IPS-18c (cell line): ENCODE measurements at regions not wholly inside any gene's neighbourhood (a gene's known extent, or its start where the extent isn't known, plus 50 kb on each side); places are given as distances from the start of the nearest gene placed in this dataset.
"Not testable (repeated sequence)": the region's sequence is repeated elsewhere in the genome, so short reads cannot be mapped to it uniquely, and the experiment has no call there.

ENCODE experiments used
- H3K4me3 ChIP-seq: 2 replicates; pipeline ENCODE4 v1.7.0; 2013; ENCODE audit warnings: low read depth, mild to moderate bottlenecking, low read length, moderate library complexity; ENCODE audit not compliant: insufficient read depth
- H3K9me3 ChIP-seq: one replicate; pipeline ENCODE4 v1.6.1; 2013; ENCODE audit warnings: mild to moderate bottlenecking, low read length, moderate library complexity; ENCODE audit not compliant: control insufficient read depth, insufficient read depth

DNA sequence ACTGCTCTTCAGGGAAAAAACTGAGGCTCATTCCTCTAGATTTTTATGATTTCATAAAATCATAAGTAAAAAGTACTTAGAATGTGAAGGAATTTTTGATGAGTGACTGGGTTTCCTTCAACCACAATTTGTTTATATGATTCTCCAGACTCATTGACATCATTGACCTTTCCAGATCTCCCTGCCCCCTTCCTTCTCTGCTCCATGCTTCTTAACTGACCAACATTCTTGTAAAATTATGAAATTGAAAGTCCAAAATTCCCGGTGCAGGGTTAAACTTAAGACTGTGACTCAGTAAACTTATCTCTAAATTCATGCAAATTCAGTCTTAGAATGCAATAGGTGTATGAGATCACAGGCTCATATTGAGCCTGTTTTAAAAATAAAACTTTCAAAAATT lies 648.9 kb downstream of the TDRD15 start:
- Histone ChIP-seq H3K9me3 (peaks cover 2% of the 10 kb centered on the region), H3K4me3 (no peak overlapping the region)

DNA sequence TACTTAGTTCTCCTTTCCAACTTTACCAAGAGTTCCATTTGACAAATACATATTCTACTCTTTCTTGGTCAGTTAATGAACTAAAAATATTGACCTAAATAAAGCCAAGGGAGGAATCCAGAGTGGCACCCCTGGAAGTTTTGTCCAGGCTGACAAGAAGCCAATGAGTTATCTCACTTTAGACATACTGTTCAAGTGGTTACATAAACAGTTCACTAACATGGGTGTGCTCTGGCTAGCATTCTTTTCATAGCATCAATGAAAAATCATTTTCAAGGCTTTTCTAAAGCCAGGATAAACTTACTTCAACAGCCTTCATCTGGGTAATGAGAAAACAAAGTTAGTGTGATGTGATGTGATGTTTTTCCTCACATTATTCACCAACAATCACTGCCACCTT lies 649.4 kb downstream of the TDRD15 start:
- Histone ChIP-seq H3K9me3 (peaks cover 2% of the 10 kb centered on the region), H3K4me3 (no peak overlapping the region)

DNA sequence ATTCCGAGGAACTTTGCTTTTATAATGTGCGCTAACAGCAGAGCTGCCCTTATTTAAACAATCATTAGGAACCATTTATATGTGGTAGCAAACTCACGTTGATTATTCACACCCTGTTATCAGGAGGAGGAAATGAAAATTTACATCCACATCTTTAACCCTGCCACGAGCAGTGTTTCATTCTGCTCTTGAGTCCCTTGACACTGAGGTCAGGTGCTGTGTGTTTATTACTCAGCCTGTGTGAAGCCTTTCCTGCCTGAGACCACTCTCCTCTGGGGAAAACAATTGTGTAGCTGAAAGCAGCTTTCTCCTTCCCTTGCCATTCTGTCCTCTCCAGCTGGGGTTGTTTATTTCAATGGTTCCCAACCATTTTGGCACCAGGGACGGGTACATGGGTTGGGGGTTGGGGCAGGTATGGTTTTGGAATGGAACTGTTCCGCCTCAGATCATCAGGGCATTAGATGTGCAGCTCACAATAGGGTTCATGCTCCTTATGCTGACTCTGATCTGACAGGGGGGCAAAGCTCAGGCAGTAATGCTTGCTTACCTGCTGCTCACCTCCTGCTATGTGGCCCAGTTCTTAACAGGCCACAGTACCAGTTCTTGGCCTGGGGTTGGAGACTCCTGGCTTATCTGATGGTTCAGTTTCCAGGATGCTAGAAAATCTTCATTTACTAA lies 651.1 kb downstream of the TDRD15 start:
- peaks cover 2% of the 10 kb centered on the region for H3K9me3 ChIP-seq
- H3K4me3 ChIP-seq: no peak overlapping the region

DNA sequence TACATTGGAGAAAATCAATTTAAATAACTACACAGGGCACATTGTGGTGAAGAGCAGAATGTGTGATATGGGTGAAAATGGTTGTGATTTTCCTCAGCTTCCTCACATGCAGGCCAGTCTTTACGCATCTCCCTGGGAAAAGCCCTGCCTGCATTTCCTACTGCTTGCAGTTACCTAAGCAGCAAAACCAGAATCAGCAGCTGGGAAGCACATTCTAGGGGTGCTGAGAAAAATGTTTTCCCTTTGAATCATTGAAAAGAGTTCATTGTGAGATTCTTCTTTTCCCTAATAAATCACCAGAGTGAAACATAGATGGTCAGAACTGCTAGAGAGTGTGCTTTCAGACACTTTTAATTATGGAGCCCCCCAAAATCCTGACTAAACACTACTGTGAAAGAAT lies 656.0 kb downstream of the TDRD15 start:
- no peaks in the 10 kb centered on the region for H3K9me3 ChIP-seq

DNA sequence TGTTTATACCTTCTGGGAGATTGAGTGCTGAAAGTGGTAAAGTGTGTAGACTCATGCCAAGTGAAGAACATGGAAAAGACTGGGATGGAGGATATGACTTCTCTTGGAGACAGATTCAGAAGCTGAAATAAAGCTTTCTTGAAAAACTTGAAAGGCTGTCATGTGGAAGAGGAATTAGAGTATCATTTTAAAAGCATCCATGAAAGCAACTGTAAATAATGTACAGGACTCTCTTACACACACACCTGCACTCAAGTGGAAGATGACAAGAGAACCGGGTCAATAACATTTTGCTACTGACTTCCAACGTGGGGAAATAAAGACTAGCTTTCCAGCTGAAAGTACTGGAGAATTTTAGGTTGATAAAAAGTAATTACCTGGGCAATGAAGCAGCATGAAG lies 658.2 kb downstream of the TDRD15 start:
- H3K4me3 ChIP-seq: no peak overlapping the region
- no peaks in the 10 kb centered on the region for H3K9me3 ChIP-seq

More for the DNA sequence above, 656.0 kb downstream of the TDRD15 start:
- no peak overlapping the region for H3K4me3 ChIP-seq

DNA sequence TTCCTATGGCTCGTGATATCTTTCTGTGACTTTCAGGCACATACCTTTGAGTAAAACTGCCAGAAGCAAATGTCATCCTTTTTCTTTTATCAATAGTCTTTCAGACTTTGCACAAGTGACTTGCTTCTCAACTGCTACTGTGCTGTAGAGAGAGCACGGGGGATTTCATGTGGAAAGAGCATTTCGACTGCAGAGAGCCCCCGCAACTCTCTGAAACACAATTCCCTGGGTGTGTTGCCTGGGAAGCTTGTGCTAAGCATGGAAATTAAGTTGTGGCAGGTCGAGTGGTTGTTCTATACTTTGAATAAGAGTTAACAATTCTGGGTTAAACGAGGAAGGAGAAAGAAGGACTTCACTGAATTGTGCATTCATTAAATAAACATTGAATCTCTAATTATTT lies 659.1 kb downstream of the TDRD15 start:
- H3K4me3 ChIP-seq: no peak overlapping the region
- H3K9me3 ChIP-seq: no peaks in the 10 kb centered on the region

DNA sequence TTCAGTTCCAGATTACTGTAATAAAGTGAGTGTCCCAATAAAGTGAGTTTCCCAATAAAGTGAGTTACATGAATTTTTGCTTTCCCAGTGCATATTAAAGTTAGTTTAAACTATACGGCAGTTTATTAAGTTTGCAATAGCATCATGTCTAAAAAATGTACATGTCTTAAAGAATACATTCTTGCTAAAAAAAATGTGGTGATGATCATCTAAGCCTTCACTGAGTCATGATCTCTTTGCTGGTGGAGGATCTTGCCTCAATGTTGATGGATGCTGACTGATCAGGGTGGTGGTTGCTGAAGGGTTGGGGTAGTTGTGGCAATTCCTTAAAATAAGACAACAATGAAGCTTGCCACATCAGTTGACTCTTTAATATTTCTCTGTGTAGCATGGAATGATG lies 664.2 kb downstream of the TDRD15 start:
- Histone ChIP-seq H3K9me3 (no peaks in the 10 kb centered on the region), H3K4me3 (no peak overlapping the region)

DNA sequence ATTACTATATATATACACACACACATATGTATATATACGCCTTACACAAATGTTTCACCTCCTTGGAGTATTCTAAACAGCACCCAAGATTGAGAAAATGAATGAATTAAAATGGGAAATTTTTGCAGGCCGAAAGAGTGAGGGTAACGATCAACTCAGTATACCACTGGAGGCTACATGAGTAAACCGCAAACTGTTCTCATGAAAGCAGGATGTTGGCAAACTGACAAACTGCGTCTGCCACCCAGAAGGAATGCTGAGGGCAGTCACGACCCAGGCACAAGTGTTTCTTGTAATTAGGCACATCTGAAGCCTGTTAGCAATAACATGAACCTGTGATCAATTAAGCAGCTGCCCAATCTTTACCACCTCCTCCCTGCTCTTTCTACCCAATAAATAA lies 666.5 kb downstream of the TDRD15 start:
- not testable (repeated sequence) for H3K9me3 ChIP-seq, H3K4me3 ChIP-seq

DNA sequence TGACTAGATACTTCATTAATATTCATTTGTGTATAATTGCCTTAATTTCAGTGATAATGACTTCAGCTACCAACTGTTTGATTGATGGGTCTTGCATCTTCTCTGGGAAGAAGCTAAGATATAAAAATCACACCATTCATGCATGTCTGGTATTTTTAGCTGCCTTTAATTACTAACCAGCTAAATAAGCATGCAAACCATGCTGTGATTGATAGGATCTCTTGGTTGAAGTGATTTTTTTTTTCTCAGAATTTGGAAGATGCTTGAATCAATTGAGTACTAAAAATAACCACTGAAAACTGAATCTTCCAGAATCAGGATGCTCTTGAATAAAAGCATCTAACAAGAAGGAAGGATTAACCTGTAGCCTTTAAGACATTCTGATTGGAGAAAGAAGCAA lies 668.8 kb downstream of the TDRD15 start:
- no peaks in the 10 kb centered on the region for H3K9me3 ChIP-seq
- H3K4me3 ChIP-seq: no peak overlapping the region

DNA sequence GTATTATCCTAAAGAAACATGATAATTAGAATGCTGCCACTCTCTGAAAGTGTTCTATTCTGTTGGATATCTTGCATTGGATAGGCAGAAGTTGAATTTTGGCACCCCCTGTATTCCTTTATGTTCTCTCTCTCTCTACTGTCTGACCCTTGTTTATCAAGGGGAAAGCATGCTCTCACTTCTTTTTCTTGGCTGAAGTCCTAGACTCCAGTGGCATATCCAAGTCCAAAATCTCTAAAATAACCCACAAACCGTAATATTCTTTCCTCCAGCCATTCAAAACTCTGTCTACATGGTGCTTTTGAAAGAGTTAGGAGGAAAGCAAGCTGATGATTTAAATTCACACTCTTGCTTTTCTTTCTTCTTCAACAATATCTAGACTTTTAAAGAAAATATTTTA lies 669.7 kb downstream of the TDRD15 start:
- Histone ChIP-seq H3K9me3 (no peaks in the 10 kb centered on the region), H3K4me3 (no peak overlapping the region)

DNA sequence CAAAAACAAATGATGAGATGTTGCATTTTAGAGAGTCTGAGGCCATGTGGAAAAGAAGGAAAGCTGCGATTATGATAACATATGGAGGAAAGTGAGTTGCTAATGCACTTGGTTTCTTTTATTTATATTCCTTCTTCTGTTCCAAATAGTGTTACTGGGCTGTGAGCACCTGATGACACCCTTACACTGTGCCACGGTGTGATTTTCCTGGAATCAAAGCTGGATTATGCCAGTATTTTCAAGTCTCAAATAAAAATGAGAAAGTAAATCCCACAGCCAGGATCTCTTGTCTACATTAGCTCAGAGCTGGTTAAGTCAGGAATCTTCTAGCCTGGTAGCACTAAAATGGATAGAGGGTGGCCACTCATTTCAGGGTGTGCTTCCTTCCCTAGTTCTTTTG lies 670.8 kb downstream of the TDRD15 start:
- Histone ChIP-seq H3K9me3 (no peaks in the 10 kb centered on the region), H3K4me3 (no peak overlapping the region)

DNA sequence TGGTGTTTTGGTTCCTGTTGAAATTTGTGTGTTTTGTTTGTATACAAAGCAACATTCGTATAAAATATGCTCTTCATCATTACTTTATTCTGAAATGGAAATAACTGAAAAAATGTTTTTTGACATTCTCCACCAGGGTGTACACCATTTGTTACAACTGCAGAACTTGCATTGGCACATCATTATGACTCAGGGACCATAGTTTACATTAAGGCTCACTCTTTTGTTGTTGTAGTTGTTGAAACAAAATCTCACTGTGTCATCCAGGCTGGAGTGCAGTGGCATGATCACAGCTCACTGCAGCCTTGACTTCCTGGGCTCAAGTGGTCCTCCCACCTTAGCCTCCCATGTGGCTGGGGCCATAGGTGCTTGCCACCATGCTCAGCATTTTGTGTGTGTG lies 676.6 kb downstream of the TDRD15 start:
- no peak overlapping the region for H3K4me3 ChIP-seq

DNA sequence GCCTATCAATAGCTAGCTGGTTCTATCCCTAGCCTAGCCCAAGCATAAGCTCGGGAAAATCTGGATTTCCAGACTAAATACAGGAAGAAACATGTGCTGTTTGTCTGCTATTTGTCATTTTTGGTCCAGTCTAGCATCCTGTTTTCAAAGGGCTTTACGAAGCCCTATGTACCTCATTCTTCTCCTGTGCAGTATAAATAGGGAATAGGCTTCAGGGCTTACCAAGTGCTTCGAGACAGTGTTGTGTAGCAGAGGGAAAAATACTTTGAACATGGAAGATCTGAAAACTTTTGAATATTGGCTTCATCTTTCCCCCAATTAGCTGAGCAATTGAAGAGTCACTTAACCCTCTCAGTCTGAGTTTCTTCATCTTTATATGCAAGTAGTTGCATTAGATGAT lies 679.8 kb downstream of the TDRD15 start:
- Histone ChIP-seq H3K9me3 (no peaks in the 10 kb centered on the region), H3K4me3 (no peak overlapping the region)

More for the DNA sequence above, 676.6 kb downstream of the TDRD15 start:
- H3K9me3 ChIP-seq: no peaks in the 10 kb centered on the region

DNA sequence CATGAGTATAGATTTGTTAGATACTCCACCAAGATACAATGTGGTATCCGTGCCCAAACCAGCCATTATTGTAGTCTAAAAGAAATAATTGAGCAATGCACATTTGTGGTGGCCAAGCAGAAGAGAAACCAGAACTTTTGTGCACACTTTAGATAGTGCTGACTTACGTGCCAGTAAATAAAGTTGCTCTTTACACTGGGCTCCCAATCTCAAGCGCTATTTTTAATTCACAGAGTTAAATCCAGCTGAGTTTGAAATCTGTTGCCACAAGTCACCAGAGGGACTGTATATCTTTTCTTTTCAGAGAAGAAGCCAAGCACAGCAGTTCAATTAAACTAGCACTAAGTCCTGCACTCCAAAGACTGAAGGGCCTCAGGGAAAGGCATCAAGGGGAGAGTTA lies 680.4 kb downstream of the TDRD15 start:
- H3K4me3 ChIP-seq: no peak overlapping the region
- no peaks in the 10 kb centered on the region for H3K9me3 ChIP-seq

DNA sequence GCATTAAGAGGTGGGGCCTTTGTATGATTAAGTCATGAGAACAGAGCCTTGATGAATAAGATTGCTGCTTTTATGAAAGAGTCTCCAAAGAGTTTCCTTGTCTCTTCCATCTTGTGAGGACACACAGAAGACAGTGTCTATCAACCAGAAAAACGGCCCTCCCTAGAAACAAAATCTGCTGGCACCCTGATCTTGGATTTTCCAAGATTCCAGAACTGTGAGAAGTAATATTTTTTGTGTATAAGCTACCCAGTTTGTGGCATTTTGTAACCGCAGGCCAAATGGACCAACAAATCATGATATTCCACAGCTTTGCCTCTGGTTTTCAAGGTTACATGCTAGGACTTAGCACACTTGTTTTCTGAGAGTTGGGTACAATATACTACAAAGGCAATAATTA lies 687.8 kb downstream of the TDRD15 start:
- Histone ChIP-seq H3K4me3 (no peak overlapping the region), H3K9me3 (no peaks in the 10 kb centered on the region)

DNA sequence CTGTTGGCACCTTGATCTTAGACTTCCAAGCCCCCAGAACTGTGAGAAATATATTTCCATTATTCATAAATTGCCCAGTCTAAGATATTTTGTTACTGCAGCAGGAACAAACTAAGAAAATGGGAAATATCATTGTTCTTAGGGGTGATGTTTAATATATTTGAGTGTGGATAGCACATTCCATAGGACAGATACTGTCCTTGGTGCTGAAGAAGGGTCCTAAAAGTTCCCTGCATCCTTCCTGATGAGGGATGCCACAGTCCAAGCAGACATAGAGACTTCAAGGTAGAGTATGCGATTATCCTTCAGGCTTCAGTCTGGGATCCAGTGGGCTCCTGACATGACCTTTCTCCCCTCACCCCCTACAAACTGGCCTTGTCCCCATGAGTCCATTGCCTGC lies 689.0 kb downstream of the TDRD15 start:
- Histone ChIP-seq H3K9me3 (no peaks in the 10 kb centered on the region), H3K4me3 (no peak overlapping the region)

DNA sequence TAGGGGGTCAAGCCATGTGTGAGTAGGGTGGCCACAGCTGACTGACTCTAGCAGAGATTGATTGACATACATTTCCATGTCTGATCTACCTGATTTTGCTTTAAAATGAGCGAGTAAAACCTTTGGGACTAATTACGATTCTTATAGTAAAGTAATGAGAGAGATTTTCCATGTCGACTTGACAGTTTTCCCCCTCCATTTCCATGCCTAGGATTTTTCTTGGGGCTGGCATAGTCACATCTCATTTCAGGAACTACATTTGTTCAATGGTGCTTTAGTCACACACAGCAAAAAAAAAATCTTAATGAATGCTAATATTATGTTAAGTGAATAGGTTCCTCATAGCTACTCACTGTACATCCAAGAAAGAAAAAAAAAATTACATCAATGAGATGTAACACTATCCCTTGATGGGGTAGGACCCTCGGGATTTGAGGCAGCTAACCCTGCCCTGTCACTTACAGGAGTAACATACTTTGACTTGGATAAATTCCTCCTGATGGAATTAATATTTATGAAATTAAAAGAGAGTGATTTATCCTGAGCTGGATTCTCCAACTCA lies 690.9 kb downstream of the TDRD15 start:
- Histone ChIP-seq H3K4me3 (no peak overlapping the region), H3K9me3 (no peaks in the 10 kb centered on the region)

DNA sequence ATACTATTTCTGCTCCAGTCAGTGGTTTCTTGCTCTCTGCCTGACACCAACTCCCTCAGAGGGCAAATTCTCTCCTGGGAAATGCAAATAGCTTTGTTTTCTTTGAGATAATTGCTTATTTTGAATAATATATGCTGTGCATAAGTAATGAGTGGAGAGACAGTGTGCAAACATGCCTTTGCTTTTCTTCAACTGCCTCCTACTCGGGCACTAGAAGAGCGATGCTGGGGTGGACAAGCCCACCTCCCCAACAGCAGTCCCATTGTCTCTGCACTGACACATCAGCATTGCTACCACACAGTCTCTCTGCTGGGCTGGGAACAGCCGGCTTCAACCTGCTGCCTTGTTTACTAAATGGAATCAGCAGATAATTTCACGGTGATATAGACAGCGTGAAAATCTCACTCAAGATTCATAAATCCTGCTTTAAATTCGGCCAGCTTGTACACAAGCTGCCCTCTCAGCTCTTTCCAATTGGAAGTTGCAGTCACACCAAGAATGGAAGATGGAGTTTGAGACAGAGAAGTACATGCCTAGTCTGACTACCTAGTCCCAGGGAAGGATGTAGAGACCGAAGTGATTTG lies 694.5 kb downstream of the TDRD15 start:
- Histone ChIP-seq H3K9me3 (no peaks in the 10 kb centered on the region), H3K4me3 (no peak overlapping the region)

DNA sequence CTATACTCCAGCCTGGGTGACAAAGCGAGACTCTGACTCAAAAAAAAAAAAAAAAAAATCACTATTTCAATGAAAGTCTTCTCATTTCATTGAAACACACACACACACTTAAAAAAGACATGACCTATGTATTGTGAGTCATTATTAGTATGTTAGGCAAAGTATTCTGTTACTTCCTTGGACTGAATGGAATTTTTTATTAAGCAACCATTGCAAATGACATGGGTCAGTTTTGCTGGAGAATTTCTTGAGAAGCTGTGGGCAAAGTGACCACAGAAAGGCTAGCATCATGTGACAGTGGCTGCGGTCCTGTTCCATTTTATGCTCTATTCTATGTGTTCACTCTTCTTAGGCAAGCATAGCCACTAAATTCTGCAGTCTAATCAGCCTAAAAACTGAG lies 695.7 kb downstream of the TDRD15 start:
- Histone ChIP-seq H3K9me3 (no peaks in the 10 kb centered on the region), H3K4me3 (no peak overlapping the region)
